H1 (cell line): ENCODE measurements at regions not wholly inside any gene's neighbourhood (a gene's known extent, or its start where the extent isn't known, plus 50 kb on each side); places are given as distances from the start of the nearest gene placed in this dataset.

Experiments used
- CTCF ChIA-PET: fragments of 300-600 bp; sonication (Branson Sonifier 250); formaldehyde crosslinking; loops from one replicate; lab custom pipeline; 2021; ENCODE audit not compliant: partially characterized antibody; lab: Charles Lee
- POLR2A ChIA-PET: fragments of 300-600 bp; sonication (Branson Sonifier 250); formaldehyde crosslinking; loops from one replicate; lab custom pipeline; 2021; ENCODE audit warnings: inconsistent platforms; ENCODE audit not compliant: partially characterized antibody; lab: Charles Lee
- DNase-seq, 2 experiments: peaks; one replicate each; pipeline versions ENCODE4 v3.0.0 to v3.0.0-alpha.2; 2010 to 2022; ENCODE audit warnings: low spot score in 2 of 2, low read depth in 1 of 2, mixed read lengths in 1 of 2
- FAIRE-seq: peaks from 2 replicates; lab custom pipeline; 2011; peaks lifted over from hg19 to GRCh38; lab: Jason Lieb, UNC
- H2AFZ ChIP-seq: 2 replicates; pipeline ENCODE4 v1.8.1; 2012; ENCODE audit warnings: low read length, inconsistent platforms
- H2AK5ac ChIP-seq: 2 replicates; pipeline ENCODE4 v1.6.1; 2013; ENCODE audit warnings: low read depth, low read length
- H2BK120ac ChIP-seq: replicated peaks from 2 replicates; pipeline ENCODE3; 2013; ENCODE audit warnings: low read depth, low read length, inconsistent platforms
- H2BK12ac ChIP-seq: 2 replicates; pipeline ENCODE4 v1.6.1; 2013; ENCODE audit warnings: low read depth, low read length
- H2BK15ac ChIP-seq: 2 replicates; pipeline ENCODE4 v1.6.1; 2013; ENCODE audit warnings: low read length
- H2BK20ac ChIP-seq: 2 replicates; pipeline ENCODE4 v1.6.1; 2013; ENCODE audit warnings: low read length
- H2BK5ac ChIP-seq: 2 replicates; pipeline ENCODE4 v1.6.1; 2013; ENCODE audit warnings: low read depth, low read length
- H3K14ac ChIP-seq: 2 replicates; pipeline ENCODE4 v1.6.1; 2013; ENCODE audit warnings: inconsistent platforms; ENCODE audit not compliant: insufficient read length
- H3K18ac ChIP-seq: 2 replicates; pipeline ENCODE4 v1.6.1; 2013; ENCODE audit warnings: low read length; ENCODE audit errors: extremely low read depth
- H3K23ac ChIP-seq: 2 replicates; pipeline ENCODE4 v1.6.1; 2013; ENCODE audit warnings: inconsistent platforms; ENCODE audit not compliant: insufficient read length
- H3K23me2 ChIP-seq: 2 replicates; pipeline ENCODE4 v1.6.1; 2013; ENCODE audit warnings: low read depth, low read length
- H3K27ac ChIP-seq: 2 replicates; pipeline ENCODE4 v1.6.1; 2011; ENCODE audit warnings: low read depth, low read length, inconsistent platforms
- H3K27me3 ChIP-seq, 4 experiments: replicated peaks in 1 of 4; 1 replicate in 1 of 4; 2 replicates in 3 of 4; pipeline versions ENCODE4 v1.6.1 to v1.8.1; 2011 to 2013; ENCODE audit warnings: low read length in 3 of 4, mild to moderate bottlenecking in 3 of 4, inconsistent platforms in 2 of 4, mixed read lengths in 2 of 4, moderate library complexity in 1 of 4; ENCODE audit not compliant: control insufficient read depth in 3 of 4, insufficient read depth in 3 of 4; ENCODE audit errors: extremely low read depth in 1 of 4
- H3K36me3 ChIP-seq, 4 experiments: 2 replicates each; pipeline versions ENCODE4 v1.6.1 to v1.8.1; 2011 to 2013; ENCODE audit warnings: mild to moderate bottlenecking in 4 of 4, low read length in 3 of 4, moderate library complexity in 2 of 4, control low read depth in 1 of 4, inconsistent platforms in 1 of 4; ENCODE audit not compliant: insufficient read depth in 4 of 4, control insufficient read depth in 2 of 4
- H3K4ac ChIP-seq: replicated peaks from 2 replicates; pipeline ENCODE3; 2013; ENCODE audit warnings: low read length, low read depth, mixed read lengths, inconsistent platforms; ENCODE audit not compliant: insufficient read length
- H3K4me1 ChIP-seq, 4 experiments: replicated peaks in 1 of 4; 1 replicate in 1 of 4; 2 replicates in 3 of 4; pipeline versions ENCODE4 v1.6.1 to v1.8.1; 2011 to 2013; ENCODE audit warnings: low read length in 3 of 4, inconsistent platforms in 2 of 4, mixed read lengths in 1 of 4; ENCODE audit not compliant: insufficient read depth in 4 of 4, control insufficient read depth in 3 of 4
- H3K4me2 ChIP-seq, 2 experiments: 2 replicates each; pipeline versions ENCODE4 v1.6.1 to v1.8.1; 2011 to 2013; ENCODE audit warnings: low read depth in 2 of 2, low read length in 2 of 2, control low read depth in 1 of 2, inconsistent platforms in 1 of 2, mild to moderate bottlenecking in 1 of 2; ENCODE audit not compliant: insufficient read depth in 1 of 2
- H3K4me3 ChIP-seq, 4 experiments: fragments of 200-600, 300-600 bp in 1 of 4; sonication (generic), shearing (Covaris generic), sonication (Bioruptor Twin) in 1 of 4; 2 replicates each; pipeline versions ENCODE4 v1.5.1 to v1.8.1; 2011 to 2016; ENCODE audit warnings: low read length in 4 of 4, low read depth in 3 of 4, control low read depth in 2 of 4, inconsistent platforms in 2 of 4, mild to moderate bottlenecking in 2 of 4, mixed read lengths in 1 of 4, moderate library complexity in 1 of 4; ENCODE audit not compliant: insufficient read depth in 2 of 4; ENCODE audit errors: extremely low read depth in 1 of 4
- H3K56ac ChIP-seq: replicated peaks from 2 replicates; pipeline ENCODE3; 2013; ENCODE audit warnings: low read depth, mild to moderate bottlenecking, mixed read lengths, low read length, inconsistent platforms; ENCODE audit not compliant: insufficient read length
- H3K79me1 ChIP-seq: 2 replicates; pipeline ENCODE4 v1.6.1; 2013; ENCODE audit warnings: low read depth, low read length, control low read depth
- H3K79me2 ChIP-seq, 2 experiments: 2 replicates each; pipeline versions ENCODE4 v1.6.1 to v1.8.1; 2012 to 2013; ENCODE audit warnings: low read length in 2 of 2, mild to moderate bottlenecking in 2 of 2, inconsistent platforms in 1 of 2; ENCODE audit not compliant: insufficient read depth in 2 of 2, control insufficient read depth in 1 of 2
- H3K9ac ChIP-seq, 4 experiments: replicated peaks in 1 of 4; 1 replicate in 1 of 4; 2 replicates in 3 of 4; pipeline versions ENCODE4 v1.6.1 to v1.8.1; 2011 to 2013; ENCODE audit warnings: low read depth in 3 of 4, low read length in 3 of 4, control low read depth in 2 of 4, mild to moderate bottlenecking in 2 of 4, moderate library complexity in 2 of 4, inconsistent platforms in 1 of 4; ENCODE audit errors: extremely low read depth in 1 of 4
- H3K9me3 ChIP-seq, 2 experiments: 2 replicates each; pipeline versions ENCODE4 v1.6.1 to v1.8.1; 2012 to 2013; ENCODE audit warnings: mild to moderate bottlenecking in 2 of 2, moderate library complexity in 2 of 2, control low read depth in 1 of 2, inconsistent platforms in 1 of 2, low read depth in 1 of 2, low read length in 1 of 2, mixed read lengths in 1 of 2; ENCODE audit not compliant: insufficient read depth in 2 of 2
- H4K20me1 ChIP-seq, 2 experiments: replicated peaks in 1 of 2; 2 replicates each; pipeline versions ENCODE3 to v1.8.1; 2011 to 2013; ENCODE audit warnings: inconsistent platforms in 2 of 2, low read length in 2 of 2, mild to moderate bottlenecking in 1 of 2; ENCODE audit not compliant: insufficient read depth in 2 of 2, control insufficient read depth in 1 of 2
- H4K5ac ChIP-seq: 2 replicates; pipeline ENCODE4 v1.6.1; 2013; ENCODE audit warnings: low read length, low read depth, mixed read lengths, inconsistent platforms; ENCODE audit not compliant: insufficient read length
- H4K8ac ChIP-seq: 2 replicates; pipeline ENCODE4 v1.8.0; 2013; ENCODE audit warnings: mild to moderate bottlenecking, moderate library complexity, low read length, inconsistent platforms; ENCODE audit not compliant: insufficient read depth; ENCODE audit errors: extremely low read depth
- H4K91ac ChIP-seq: replicated peaks from 2 replicates; pipeline ENCODE3; 2013; ENCODE audit warnings: low read length, mixed read lengths, inconsistent platforms; ENCODE audit not compliant: insufficient read length
- CBX5 ChIP-seq: fragments of 300-800, 300-1000 bp; sonication (generic); IDR thresholded peaks from 2 replicates; pipeline ENCODE4 v1.7.1; 2016; ENCODE audit warnings: antibody characterized with exemption, low read length, low read depth
- CBX8 ChIP-seq: fragments of 300-800, 300-1000 bp; sonication (generic); IDR thresholded peaks from 2 replicates; pipeline ENCODE4 v1.7.1; 2016; ENCODE audit warnings: low read depth, low read length, borderline replicate concordance
- CEBPB ChIP-seq: IDR thresholded peaks from 2 replicates; pipeline ENCODE4 v1.6.1; 2012; ENCODE audit warnings: low read depth, low read length
- MAX ChIP-seq: IDR thresholded peaks from 2 replicates; pipeline ENCODE4 v1.6.1; 2012; ENCODE audit warnings: inconsistent platforms
- PHF8 ChIP-seq: fragments of 200-600 bp; sonication (generic); conservative IDR thresholded peaks from 2 replicates; pipeline ENCODE4 v1.7.1; 2012; ENCODE audit warnings: low read depth, mild to moderate bottlenecking, inconsistent platforms, low read length, moderate library complexity
- POLR2A ChIP-seq, 2 experiments: IDR thresholded peaks; 1 replicate in 1 of 2; 2 replicates in 1 of 2; pipeline ENCODE4 v1.6.1; 2011; ENCODE audit warnings: low read depth in 2 of 2, low read length in 2 of 2, mild to moderate bottlenecking in 2 of 2; ENCODE audit errors: control extremely low read depth in 1 of 2
- POLR2AphosphoS5 ChIP-seq: IDR thresholded peaks from 2 replicates; pipeline ENCODE4 v1.6.1; 2011; ENCODE audit warnings: low read depth, low read length
- RNF2 ChIP-seq: fragments of 200-900, 300-1000 bp; sonication (generic); IDR thresholded peaks from 2 replicates; pipeline ENCODE4 v1.7.1; 2016; ENCODE audit warnings: borderline replicate concordance, low read depth, mild to moderate bottlenecking, antibody characterized with exemption, low read length; ENCODE audit not compliant: poor library complexity, severe bottlenecking; ENCODE audit errors: missing control alignments
- SP2 ChIP-seq: IDR thresholded peaks from 2 replicates; pipeline ENCODE4 v1.6.1; 2012; ENCODE audit warnings: mild to moderate bottlenecking, low read length, inconsistent platforms
- SP4 ChIP-seq: IDR thresholded peaks from 2 replicates; pipeline ENCODE4 v1.6.1; 2012; ENCODE audit warnings: low read length, inconsistent platforms
- TAF1 ChIP-seq: IDR thresholded peaks from 2 replicates; pipeline ENCODE4 v1.6.1; 2011; ENCODE audit warnings: mild to moderate bottlenecking, low read depth, low read length
- WGBS, 2 experiments: shearing (Covaris generic) in 1 of 2; methylation state at CpG; one replicate each; pipeline versions ENCODE4 v1.1.6 to v1.1.7; 2013 to 2015; ENCODE audit warnings: low lambda C conversion rate in 2 of 2, mixed read lengths in 2 of 2, inconsistent platforms in 1 of 2, low coverage in 1 of 2, missing lambda C conversion rate in 1 of 2; ENCODE audit not compliant: insufficient replicate concordance in 2 of 2, insufficient coverage in 1 of 2, insufficient read length in 1 of 2; ENCODE audit errors: extremely low coverage in 1 of 2, missing lambda C conversion rate in 1 of 2; 5-methylcytosine and 5-hydroxymethylcytosine counted together

GRCh38 chr11:70510106-70510505 lies 111.8 kb downstream of the CTTN start:
- H3K4me2 ChIP-seq = no peak overlapping the region
- no peak overlapping the region for H2BK15ac ChIP-seq
- H3K79me1 ChIP-seq = peaks cover 3% of the 10 kb centered on the region; the same call in 1 of the 2 replicates
- H2AFZ ChIP-seq = no peak overlapping the region
- no peaks in the 10 kb centered on the region for H3K23me2 ChIP-seq
- no peak overlapping the region for H3K56ac ChIP-seq
- no peak overlapping the region for H3K4ac ChIP-seq
- H2BK12ac ChIP-seq = no peak overlapping the region
- peaks cover 2 to 4% of the 10 kb centered on the region in 2 experiments for H4K20me1 ChIP-seq
- H4K8ac ChIP-seq = peak overlapping the region; percentile 74; the same call in 1 of the 2 replicates
- H3K18ac ChIP-seq = no peak overlapping the region
- H3K36me3 ChIP-seq = no peaks in the 10 kb centered on the region
- H3K9me3 ChIP-seq = peaks cover 5 to 6% of the 10 kb centered on the region in 2 experiments; a peak in 3 of 4 replicates
- no peak overlapping the region for H3K23ac ChIP-seq
- no peak overlapping the region for H2BK120ac ChIP-seq
- no peak overlapping the region for H3K27ac ChIP-seq
- H3K14ac ChIP-seq = no peak overlapping the region
- H2AK5ac ChIP-seq = no peak overlapping the region
- no peak overlapping the region for H4K5ac ChIP-seq
- ChIA-PET CTCF (interaction anchor here (0.6 to 12.0 kb wide), 26 partner anchors 8 to 325 kb away, joined by 3 to 150 read pairs (median 5); no protein-coding TSS in a partner anchor), POLR2A (interaction anchor here (0.9 kb wide), 1 partner anchor 8 kb away, joined by 3 read pairs; no protein-coding TSS in a partner anchor)
- no peak overlapping the region for H3K4me3 ChIP-seq
- H4K91ac ChIP-seq = no peak overlapping the region
- TF ChIP-seq CBX5 (no peak), TAF1 (no peak), CBX8 (no peak), POLR2A (IDR thresholded peaks at IDR 0.05; ENCODE audit: control extremely low read depth in 1 of 2, low read depth in 2 of 2, low read length in 2 of 2) (no peak), SP2 (no peak), MAX (no peak), PHF8 (no peak), RNF2 (no peak), POLR2AphosphoS5 (no peak), CEBPB (no peak), SP4 (no peak)
- H2BK5ac ChIP-seq = no peak overlapping the region
- no peaks in the 10 kb centered on the region for H3K27me3 ChIP-seq
- FAIRE-seq (no peak), DNase-seq (no peak)
- H3K79me2 ChIP-seq = no peaks in the 10 kb centered on the region
- 100% methylated on average over 4 of the region's 4 CpGs; no CpG with 5 or more reads in 1 of the 2 experiments for WGBS, 2 experiments
- no peak overlapping the region for H3K9ac ChIP-seq
- peaks cover 0 to 7% (median 3%) of the 10 kb centered on the region in 4 experiments; a peak in 5 of 7 replicates for H3K4me1 ChIP-seq
- no peak overlapping the region for H2BK20ac ChIP-seq
